Activated T-cell treated with anti-CD3 and anti-CD28 coated beads for 48 hours (primary cell): ENCODE measurements at regions not wholly inside any gene's neighbourhood (a gene's known extent, or its start where the extent isn't known, plus 50 kb on each side); places are given as distances from the start of the nearest gene placed in this dataset.

Source experiments
- DNase-seq: peaks from one replicate; pipeline ENCODE4 v3.0.0-alpha.2; 2020; ENCODE audit warnings: low read depth

DNA sequence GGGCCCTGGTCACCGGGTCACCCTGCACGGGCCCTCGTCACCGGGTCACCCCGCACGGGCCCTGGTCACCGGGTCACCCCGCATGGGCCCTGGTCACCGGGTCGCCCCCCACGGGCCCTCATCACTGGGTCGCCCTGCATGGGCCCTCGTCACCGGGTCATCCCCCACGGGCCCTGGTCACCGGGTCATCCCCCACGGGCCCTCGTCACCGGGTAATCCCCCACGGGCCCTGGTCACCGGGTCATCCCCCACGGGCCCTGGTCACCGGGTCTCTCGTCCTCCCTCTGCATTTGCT lies 77.6 kb downstream of the RIPK4 start:
- no peak for DNase-seq

DNA sequence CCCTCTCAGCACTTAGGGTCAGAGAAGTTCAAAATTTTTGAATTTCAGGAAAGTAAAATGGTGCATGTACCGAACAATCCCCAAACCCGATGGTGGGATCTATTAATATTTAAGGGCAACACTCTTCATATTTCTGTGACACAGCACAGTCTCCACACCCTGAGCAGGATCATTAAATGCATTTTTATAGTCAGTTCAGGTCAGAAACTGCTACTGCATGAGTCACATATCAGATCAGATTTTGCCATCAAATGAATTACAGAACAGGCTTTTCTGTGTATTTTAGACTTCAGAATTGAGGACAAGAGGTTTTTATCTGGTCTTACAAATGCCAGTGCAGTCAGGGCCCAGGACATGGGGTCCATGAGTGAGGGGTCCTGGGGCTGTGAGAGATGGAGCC lies 79.2 kb downstream of the RIPK4 start:
- DNase-seq: no peak

DNA sequence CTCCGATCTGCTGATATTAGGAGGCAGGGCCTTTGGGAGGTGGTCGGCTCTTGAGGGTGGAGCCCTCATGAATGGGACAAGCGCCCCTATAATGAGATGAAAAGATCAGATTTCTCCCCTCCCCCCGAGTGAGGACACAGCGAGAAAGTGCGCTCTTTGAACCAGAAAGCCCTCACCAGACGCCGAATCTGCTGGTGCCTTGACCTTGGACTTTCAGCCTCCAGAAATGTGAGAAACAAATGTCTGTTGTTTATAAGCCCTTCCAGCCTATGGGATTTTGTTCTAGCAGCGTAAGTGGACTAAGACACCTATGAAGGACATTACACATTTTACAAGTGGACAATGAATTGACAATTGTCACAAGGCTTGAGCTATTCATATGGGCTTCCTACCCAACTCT lies 80.2 kb downstream of the RIPK4 start:
- DNase-seq: no peak

DNA sequence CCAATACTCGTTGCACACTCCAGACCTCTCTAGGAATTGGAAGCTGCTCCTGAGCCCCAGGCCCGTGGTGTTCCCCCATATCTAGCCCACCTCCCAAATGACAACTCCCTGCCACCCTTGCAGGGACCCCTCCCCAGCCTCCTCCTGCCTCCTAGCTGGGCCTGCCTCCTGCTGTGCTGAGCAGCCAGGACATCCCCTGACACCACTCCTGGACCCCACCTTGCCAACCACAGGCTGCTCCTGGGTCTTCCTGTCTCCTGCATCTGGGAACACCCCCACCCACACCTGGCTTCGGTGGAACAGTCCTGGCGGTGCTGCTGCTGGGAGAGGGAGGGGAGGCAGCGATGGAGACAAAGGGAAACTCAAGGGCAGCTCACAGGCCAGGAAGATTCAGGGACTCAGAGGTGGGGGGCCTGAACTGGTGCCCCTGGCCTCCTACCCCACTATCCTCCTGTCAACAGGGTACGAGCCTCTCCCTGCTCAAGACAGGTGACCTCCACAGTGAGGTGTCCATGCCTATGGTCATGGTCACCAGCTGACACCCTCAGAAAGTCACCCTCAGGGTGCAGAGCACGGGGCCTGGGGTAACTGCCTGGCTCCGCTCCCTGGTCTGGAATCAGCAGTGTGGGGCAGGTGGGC lies 81.2 kb downstream of the RIPK4 start:
- no peak for DNase-seq

DNA sequence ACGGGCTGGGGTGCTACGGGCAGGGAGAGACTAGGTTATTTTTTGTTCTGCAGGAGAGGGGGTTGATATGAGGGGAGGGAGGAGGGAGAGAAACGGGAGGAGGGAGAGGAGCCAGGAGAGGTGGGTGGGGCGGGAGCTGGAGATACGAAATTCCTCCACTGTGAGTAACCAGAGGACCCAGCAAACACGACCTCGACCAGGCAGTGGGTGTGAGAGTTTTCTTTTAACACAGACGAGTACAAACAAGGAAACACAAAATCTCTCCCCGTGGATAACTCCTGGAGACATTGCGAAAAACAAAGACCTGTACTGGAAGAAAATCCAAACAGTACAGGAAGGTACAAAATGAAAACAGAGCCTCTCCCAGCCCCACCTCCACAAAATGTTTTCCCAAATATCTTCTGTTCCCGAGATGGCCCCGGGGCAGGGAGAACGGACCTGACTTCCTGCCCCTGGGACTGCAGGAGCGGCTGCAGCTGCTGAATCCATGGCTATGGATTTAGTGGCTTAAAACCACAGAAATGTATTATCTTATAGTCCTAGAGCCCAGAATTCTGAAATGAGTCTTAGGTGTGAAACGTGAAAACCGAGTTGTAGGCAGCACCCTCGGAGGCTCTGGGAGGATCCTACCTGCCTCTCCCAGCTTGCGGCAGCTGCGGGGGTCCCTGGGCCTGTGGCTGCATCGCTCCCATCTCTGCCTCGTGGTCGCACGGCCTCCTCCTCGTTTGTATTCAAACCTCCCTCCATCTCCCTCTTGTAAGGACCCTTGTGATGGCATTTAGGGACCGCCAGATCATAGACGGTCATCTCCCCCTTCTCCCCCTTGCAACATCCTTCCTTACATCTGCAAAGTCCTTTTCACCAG lies 82.2 kb downstream of the RIPK4 start:
- no peak for DNase-seq

DNA sequence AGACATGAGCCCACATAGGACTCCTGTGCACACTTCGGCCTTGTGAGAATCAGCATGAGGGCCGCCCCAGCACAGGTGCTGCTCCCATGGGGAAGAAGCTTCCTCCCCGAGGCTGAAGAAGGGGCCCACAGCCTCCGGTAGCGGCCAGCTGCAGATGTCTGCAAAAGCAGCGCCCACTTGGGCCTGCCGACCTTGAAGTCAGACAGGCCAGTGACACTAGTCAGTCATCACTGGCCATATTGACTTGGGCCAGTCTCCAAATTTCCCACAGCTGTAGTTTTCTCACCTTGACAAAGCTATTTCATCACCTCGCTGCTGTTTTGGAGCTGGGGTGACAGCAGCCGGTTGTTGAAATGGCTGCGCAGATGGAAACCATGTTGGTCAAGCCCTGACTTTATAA lies 83.0 kb downstream of the RIPK4 start:
- DNase-seq: no peak

DNA sequence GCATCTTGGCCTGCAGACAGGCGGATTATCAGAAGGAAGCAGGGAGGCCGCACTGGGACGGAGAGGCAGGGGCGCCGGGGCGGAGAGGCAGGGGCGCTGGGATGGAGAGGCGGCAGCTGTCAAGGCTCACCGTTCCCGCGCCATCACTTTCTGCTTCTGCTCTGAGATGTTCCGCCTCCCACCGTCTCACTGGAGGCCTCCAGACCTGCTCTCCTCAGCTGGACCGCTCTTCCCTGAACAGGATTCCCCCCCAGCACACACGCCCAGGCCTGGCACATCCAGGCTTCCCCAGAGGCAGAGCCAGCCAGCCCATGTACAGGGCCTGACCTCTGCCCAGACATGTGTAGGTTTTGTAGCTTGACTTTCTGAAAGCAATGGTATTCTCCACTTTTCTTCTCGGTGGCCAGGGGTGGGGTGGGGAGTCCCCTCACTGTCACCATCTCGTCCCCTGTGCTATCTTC lies 84.1 kb downstream of the RIPK4 start:
- no peak for DNase-seq

DNA sequence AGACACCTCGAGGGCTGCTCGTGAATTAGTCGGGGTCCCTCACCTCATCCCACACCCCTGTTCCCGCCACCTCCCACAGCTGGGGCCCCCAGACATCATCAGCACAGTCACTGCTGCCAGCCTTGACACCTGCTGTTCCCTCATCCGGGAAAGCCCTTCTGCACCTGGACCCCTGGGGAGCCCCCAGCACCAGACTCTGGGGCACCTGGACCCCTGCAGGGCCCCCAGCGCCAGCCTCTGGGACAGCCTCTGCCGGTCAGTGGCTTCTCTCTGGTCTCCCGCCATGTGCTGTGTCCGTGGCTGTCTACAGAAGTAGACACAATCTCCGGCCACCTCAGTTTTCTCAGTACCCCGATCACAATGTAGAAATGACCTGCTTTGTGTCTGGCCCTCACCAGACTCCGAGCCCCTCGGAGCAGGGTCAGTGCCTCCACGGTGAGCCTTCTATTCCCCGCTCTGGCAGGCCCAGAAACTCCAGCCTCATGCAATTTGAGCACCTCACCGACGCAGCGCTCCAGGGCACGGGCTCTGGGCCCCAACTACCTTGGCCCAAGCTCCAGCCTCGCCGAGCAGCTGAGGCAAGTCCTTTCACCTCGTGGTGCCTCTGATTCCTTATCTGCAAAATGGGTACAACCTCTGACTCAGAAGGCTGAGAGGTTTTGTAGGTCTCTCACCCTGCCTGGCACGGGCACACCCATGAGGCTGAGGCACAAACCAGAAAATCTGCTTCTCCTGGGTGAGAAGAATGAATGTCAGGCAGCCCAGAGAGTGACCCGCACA lies 84.7 kb downstream of the RIPK4 start:
- DNase-seq: no peak

DNA sequence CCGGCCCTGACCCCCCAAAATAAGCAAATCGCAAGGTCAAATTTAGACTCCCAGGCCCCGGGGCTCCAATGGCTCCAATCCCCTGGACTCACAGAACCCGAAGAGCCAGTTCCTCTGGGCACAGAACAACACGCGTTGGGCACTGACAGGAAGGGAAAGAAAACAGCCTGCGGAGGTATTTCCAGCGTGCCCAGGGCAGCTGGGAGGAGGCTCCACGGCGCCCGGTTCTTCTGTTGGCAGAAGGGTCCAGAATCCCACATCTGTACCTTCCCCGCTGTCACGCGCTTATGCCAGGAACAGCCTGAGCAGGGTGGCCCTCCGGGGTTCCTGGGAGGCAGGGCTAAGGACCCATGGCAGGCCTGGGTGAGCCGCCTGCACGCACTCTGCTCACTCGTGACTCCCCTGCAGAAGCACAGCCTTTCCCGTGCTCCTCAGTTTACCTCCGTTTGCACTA lies 85.5 kb downstream of the RIPK4 start:
- no peak for DNase-seq

DNA sequence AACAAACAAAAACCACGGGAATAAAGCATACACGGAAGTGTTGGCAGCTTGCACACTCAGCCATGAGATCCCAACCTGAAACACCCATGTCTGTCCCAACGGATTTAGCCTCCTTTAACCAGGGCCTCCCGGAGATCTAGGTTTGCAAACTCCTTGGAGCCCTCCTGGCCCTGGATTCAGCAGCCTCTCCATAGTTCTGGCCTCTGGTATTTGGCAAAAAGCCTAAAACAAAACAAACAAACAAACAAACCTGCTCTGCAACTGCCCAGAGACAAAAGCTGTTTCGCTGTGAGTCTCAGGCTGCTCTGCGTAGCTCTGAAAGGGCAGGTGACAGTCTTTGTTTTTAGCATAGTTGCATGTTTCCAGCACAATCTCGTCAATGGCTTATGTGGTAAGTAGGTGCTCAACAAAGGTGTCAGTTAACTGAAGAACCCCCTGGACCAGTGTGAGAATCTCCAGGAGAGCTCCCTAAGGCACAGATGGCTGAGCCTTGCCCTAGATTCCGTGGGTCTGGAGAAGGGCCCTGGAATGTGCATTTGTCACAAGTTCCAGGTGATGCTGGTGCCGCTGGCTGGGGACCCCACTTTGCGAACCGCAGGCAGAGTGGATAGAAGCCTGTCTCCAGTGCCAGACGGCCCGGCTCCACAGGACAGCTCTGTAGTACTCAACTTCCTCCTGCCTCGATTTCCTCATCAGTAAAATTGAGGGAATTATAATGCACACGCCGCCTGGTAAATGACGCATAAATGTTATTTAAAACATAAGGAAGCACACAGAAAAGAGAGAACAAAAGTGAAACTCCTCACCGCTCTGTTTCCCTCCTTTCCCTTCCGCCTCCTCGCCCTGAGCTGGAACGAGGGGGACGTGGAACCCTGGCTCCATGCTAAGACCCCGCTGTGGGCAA lies 86.2 kb downstream of the RIPK4 start:
- no peak for DNase-seq

DNA sequence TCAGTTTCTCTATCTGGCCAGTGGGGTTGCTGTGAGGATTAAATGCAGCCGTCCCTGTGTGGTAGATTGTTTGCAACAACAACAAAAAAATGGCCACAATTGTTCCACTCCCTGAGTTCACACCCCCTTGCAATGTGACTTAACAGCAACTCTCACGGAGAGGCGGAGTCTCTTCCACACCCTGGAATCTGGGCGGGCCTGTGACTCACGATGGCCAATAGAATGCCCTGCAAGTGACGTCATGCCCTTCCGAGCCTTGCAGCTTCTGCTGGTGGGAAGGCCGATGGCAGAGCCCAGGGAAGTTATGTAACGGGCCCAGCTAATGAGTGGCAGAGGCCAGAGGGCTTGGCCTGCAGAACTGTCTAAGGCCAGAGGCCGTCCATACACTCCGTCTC lies 87.9 kb downstream of the RIPK4 start:
- no peak for DNase-seq

DNA sequence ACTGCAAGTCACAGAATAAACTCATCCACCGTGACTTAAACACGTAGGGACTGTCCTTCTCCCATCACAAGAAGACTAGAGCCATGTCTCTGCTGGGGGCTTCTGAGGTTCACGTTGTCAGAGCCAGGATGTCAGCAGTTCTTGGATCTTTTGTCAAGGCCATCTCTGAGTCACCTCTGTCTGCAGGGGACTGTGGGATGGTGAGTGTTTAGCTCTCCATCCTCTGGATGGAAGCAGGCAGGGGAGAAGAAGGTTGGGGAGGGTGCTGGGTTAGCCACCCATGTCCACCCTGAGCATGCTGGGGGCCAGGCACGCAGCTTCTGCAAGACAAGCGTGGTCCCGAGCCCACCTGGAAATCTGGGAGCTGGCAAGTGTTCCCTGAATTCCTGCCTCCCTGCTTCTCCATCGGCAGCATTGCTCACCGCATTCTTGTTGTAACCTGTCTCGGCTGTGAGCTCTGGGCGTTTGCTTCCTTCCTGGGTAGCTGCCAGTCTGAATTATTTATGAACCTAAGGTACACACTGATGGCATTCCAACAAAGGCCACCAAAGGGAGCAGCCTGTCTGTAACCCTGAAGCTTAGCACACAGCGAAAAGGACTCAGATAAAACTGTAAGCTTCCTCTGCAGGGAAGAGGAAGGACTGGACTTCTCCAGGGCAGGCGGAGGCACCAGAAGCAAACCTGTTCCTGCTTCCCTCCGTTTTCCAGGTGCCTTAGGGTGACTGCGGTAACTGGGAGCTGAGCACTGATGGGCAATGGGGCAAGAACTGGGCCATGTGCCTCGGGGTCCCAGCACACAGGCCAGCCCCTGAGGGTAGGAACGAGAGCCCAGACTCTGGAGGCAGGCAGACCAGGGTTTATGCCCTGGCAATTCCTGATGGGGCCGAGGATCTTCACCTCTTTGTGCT lies 88.6 kb downstream of the RIPK4 start:
- no peak for DNase-seq

DNA sequence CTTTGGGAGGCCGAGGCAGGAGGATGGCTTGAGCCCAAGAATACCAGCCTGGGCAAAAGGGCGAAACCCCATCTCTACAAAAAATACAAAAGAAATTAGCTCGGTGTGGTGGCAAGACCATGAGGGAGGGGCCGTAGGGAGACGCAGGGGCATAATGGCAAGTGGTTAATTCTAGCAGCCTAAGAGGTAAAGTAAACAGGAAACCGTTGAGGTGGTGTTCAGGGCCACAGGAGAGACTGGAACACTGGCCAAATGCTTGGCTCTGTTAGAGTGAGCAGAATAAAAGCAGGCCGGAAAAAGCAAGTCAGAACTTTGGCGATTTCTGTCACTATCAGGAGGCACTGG lies 89.2 kb downstream of the RIPK4 start:
- DNase-seq: no peak

DNA sequence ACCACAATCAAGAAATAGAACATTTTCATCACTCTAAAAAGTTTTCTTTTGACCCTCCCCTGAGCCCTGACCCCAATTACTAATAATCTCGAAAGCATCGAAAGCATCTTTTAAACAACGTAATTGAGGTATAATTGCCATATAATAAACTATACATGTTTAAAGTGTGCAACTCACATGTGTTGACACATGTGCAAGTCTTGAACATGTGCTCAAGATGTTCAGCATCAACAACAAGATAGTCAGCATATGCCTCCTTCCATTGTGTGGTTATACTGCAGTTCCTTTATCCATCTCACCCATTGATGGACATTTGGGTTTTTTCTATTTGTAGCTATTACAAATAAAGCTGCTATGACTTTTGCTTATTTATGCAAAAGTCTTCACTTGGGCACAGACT lies 90.7 kb downstream of the RIPK4 start:
- no peak for DNase-seq

DNA sequence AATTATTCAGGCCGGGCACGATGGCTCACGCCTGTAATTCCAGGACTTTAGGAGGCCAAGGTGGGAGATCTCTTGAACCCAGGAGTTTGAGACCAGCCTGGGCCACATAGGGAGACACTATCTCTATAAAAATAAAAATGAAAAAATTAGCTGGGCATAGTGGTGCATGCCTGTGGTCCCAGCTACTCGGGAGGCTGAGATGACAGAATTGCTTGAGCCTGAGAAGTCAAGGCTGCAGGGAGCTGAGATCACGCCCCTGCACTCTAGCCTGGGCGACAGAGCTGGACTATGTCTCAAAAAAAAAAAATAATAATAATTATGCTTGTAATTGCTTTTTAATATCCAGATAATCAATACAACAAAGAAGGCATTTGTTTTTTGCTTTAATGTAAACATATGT lies 91.3 kb downstream of the RIPK4 start:
- DNase-seq: no peak

DNA sequence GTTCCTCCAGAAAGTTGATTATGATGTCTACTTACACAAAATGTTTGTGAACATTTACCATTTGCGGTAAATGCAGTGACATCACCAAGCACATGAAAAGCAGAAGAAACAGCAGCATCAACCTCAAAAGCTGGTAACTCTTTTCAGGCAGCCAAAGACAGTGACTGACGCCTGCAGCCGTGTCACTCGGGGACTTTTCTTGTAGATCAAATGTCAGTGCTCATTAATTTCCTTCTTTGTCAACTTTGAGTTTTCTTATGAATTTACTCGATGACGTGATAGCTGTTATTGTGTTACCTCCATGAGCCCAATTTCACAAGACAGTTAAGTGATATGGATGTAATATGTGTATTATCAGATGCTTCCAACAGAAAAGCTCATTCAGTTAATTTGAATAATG lies 92.5 kb downstream of the RIPK4 start:
- no peak for DNase-seq

DNA sequence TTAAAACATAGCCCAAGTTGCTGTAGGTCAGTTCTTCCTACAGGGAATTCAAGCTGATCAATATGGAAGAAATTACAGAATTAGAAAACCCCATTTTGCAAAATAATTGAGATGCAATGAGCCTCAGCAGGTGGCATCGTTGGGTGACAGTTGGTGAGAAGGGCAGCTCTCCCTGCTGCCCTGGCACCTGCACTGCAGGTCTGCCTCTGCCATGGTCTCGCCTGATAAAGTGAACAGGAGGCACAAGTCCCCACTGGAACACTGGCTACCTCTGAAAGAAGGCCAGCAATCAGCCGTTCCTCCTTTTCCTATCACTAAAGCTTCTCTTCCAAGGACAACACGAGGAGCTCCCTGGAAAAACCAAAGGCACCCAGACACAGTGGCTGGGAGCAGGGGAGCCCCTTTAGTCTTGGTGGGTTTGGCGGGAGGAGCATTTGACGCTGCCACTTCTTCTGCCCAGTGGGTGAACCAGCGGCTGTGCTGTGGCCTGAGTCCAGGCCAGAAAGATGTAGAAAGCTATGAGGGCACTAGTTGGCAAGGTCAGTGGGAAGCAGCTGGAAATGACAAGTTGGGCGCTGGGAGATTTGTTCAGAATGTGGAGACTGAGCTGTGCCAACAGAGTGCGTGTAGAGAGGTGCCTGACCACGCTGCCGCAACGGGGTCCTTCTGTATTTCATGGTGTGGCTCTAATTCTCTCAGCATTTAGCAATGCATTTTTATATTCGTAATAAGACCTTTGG lies 93.1 kb downstream of the RIPK4 start:
- no peak for DNase-seq

DNA sequence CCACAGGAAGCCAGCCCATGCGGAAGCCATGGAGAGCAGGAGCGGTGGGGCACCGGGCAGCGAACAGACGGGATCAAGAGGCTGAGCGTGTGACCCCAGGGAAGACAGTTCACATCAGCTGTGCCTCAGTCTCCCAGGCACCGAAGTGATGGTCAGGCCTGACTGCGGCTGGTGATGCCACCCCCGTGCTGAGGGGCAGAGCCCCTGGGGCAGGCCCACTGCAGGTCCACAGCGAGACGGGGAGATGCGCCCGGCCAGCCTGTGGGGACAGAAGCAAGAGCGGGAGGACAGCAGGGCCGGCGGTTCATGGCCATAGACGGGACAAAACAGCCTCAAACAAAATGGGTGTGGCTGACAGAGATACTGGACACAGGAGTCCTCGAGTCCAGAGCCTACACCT lies 93.8 kb downstream of the RIPK4 start:
- DNase-seq: no peak

DNA sequence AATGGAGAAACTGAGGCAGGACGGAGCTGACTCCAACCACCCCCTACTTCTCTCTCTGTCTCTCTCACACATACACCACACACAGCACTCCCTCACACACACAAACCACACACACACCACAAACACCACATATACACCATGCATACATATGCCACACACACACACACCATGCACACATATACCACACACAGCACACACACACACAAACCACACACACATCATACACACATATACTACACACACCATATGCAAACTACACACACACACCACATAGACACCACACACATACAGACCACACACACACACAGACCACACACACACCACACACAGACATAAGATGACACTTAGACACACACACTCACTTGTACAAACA lies 94.3 kb downstream of the RIPK4 start:
- DNase-seq: no peak

DNA sequence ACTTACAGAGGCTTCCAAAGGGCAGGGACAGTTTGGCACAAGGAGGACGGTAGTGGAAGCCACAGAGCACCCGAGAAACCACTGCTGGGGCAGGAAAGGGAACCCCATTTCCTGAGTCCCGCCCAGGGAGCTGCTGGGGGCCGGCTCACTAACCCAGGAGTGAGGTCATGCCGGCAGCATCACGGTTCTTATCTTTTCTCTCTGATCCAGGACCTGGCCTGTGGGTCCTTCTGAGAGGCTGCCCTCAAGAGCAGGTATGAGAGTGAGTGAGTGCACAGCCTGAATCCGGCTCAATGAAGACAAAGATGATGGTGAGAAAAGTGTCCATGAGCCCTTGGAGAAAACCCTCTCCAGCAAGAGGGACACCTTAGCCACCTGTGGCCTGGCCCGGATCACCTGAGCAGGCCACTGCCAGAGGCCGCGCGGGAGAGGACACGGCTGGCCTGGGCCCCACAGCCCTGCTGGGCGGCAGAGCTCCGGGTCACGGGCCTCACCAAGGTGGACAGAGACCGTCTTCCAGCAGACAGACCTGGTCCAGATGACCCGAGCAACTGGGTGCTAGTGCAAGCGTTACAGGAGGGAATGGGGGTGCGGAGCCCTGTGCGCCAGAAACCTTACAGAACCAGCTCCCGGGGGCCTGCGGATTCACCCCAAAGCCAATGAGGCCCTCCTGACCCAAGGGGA lies 94.9 kb downstream of the RIPK4 start:
- DNase-seq: no peak
